Gastrocnemius medialis (tissue), 4 donors: ENCODE measurements at regions not wholly inside any gene's neighbourhood (a gene's known extent, or its start where the extent isn't known, plus 50 kb on each side); places are given as distances from the start of the nearest gene placed in this dataset.
"Not testable (repeated sequence)": the region's sequence is repeated elsewhere in the genome, so short reads cannot be mapped to it uniquely, and the experiment has no call there.

Source experiments
- CTCF ChIP-seq, 5 experiments: fragments of 450-650 bp in 3 of 5; fragments of 200-600 bp in 2 of 5; sonication (generic) in 2 of 5; IDR thresholded peaks in 4 of 5; conservative IDR thresholded peaks in 1 of 5; 1 replicate in 4 of 5; 2 replicates in 1 of 5; pipeline ENCODE4 v1.5.1; 2016 to 2019; ENCODE audit warnings: antibody characterized with exemption in 5 of 5, mild to moderate bottlenecking in 3 of 5, moderate library complexity in 3 of 5
- POLR2A ChIP-seq, 2 donors: fragments of 450-650 bp; IDR thresholded peaks; one replicate each; pipeline ENCODE4 v1.6.1; 2017; ENCODE audit warnings: antibody characterized with exemption in 2 of 2, mild to moderate bottlenecking in 2 of 2, moderate library complexity in 2 of 2

- not testable (repeated sequence) for TF ChIP-seq CTCF (IDR thresholded peaks at IDR 0.05 in 4 of 5, conservative IDR thresholded peaks at IDR 0.05 in 1 of 5); POLR2A (IDR thresholded peaks at IDR 0.05)
Observed at GRCh38 chr5:68103297-68103696, 112.3 kb upstream of the PIK3R1 start.
